ENCODE measurements at regions not wholly inside any gene's neighbourhood (a gene's known extent, or its start where the extent isn't known, plus 50 kb on each side); places are given as distances from the start of the nearest gene placed in this dataset.

DNA sequence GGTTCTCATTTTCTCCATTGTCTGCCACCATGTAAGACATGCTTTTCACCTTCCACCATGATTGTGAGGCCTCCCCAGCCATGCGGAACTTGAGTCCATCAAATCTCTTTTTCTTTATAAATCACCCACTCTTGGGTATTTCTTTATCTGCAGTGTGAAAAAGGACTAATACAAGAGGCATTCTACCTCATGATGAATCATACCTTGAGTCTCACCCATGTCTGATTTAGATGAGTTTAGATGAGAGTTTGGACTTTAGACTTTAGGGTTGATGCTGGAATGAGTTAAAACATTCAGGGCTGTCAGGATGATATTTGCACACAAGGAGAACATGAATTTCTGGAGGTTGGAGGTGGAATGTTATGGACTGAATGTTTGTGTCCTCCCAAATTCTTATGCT, 545.6 kb downstream of the C6orf118 start:
- intact Hi-C loops (cut with DNase I), result no loop called here
- Histone ChIP-seq H3K9me3 (no peaks in the 10 kb centered on the region), H3K27me3 (replicated peaks; ENCODE audit: insufficient read depth) (no peaks in the 10 kb centered on the region), H3K4me1 (replicated peaks) (no peaks in the 10 kb centered on the region), H3K36me3 (no peaks in the 10 kb centered on the region), H3K4me3 (no peak overlapping the region), H3K27ac (no peak overlapping the region)
- TF ChIP-seq POLR2A (IDR thresholded peaks at IDR 0.05), result no peak
- no peak for TF ChIP-seq POLR2AphosphoS5 (IDR thresholded peaks at IDR 0.05)
- TF ChIP-seq, protein P1, sequence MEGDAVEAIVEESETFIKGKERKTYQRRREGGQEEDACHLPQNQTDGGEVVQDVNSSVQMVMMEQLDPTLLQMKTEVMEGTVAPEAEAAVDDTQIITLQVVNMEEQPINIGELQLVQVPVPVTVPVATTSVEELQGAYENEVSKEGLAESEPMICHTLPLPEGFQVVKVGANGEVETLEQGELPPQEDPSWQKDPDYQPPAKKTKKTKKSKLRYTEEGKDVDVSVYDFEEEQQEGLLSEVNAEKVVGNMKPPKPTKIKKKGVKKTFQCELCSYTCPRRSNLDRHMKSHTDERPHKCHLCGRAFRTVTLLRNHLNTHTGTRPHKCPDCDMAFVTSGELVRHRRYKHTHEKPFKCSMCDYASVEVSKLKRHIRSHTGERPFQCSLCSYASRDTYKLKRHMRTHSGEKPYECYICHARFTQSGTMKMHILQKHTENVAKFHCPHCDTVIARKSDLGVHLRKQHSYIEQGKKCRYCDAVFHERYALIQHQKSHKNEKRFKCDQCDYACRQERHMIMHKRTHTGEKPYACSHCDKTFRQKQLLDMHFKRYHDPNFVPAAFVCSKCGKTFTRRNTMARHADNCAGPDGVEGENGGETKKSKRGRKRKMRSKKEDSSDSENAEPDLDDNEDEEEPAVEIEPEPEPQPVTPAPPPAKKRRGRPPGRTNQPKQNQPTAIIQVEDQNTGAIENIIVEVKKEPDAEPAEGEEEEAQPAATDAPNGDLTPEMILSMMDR (IDR thresholded peaks at IDR 0.05), result no peak
- WGBS, result 100% methylated on average over 1 of the region's 1 CpG
- DNase-seq (ENCODE audit: low spot score), result no peak

DNA sequence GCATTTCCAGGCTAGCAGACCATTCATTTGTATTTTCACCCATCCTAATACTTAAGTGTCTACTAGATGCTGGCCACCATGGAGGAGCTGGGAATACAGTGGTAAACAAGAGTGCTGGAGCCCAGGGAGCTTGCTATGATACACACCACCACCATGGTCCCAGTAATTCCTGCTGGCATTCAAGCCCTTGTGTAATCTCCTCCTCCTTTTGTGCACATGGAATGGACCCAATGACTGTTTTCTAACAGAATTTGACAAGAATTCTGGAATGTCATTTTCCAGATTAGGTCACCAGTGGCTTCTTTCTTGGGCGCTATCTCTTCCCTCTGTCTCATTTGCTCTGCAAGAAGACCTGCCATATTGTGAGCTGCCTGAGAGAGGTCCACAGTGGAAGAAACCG, 552.0 kb downstream of the C6orf118 start:
- Histone ChIP-seq H3K36me3 (no peaks in the 10 kb centered on the region), H3K27me3 (replicated peaks; ENCODE audit: insufficient read depth) (no peaks in the 10 kb centered on the region), H3K9me3 (no peaks in the 10 kb centered on the region), H3K27ac (no peak overlapping the region), H3K4me3 (no peak overlapping the region), H3K4me1 (replicated peaks) (no peaks in the 10 kb centered on the region)
- whole genome bisulfite sequencing, result 98% methylated on average over 2 of the region's 2 CpGs
- TF ChIP-seq, protein P1 (IDR thresholded peaks at IDR 0.05), result no peak
- TF ChIP-seq POLR2AphosphoS5 (IDR thresholded peaks at IDR 0.05), result no peak
- TF ChIP-seq POLR2A (IDR thresholded peaks at IDR 0.05), result no peak
- DNase-seq (ENCODE audit: low spot score), result no peak
- intact Hi-C loops (cut with DNase I), result no loop called here

DNA sequence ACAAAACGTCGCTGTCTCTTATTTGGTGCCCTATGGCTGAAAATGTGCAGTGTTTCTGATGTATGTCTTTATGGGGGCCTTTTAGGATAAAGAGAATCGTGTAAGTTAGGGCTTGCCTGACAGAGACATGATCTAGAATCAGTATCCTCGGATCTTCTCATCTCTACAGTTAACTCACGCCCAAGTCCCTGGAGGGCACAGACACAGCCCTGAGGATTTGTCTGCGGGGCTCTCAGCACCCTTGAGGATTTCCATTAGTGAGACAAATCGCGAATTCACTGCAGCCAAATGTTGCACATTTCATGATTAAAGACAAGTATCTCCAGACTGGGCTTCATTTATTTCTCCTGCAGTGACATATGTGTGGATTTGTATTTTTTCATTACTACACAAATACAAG, 552.7 kb downstream of the C6orf118 start:
- H3K4me3 ChIP-seq, result no peak overlapping the region
- no peaks in the 10 kb centered on the region for H3K36me3 ChIP-seq
- no peak for DNase-seq (ENCODE audit: low spot score)
- no peak overlapping the region for H3K27ac ChIP-seq
- intact Hi-C loops (cut with DNase I), result no loop called here
- TF ChIP-seq, protein P1 (IDR thresholded peaks at IDR 0.05), result no peak
- TF ChIP-seq POLR2A (IDR thresholded peaks at IDR 0.05) (no peak), POLR2AphosphoS5 (IDR thresholded peaks at IDR 0.05) (no peak)
- H3K27me3 ChIP-seq (replicated peaks; ENCODE audit: insufficient read depth), result no peaks in the 10 kb centered on the region
- no peaks in the 10 kb centered on the region for H3K4me1 ChIP-seq (replicated peaks)
- no peaks in the 10 kb centered on the region for H3K9me3 ChIP-seq
- WGBS, result 72% methylated on average over 8 of the region's 8 CpGs

DNA sequence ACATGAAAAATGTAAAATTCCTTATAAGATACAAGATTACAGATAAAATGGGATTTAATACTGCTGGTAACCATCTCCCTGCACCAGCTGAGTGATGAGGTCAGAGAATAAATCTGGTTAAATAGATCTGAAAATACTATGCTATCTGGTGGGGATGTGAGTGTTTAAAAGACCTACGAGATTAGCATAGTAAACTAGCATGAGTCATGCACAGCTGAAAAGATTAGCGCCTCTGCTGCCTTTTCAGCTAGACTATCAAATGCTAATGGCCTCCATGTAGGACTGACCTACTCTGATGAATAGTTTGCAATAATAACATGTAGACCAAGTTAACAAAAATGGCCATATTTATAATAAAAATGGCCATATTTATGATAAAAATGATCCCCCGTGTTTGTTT, 553.3 kb downstream of the C6orf118 start:
- WGBS, result 76% methylated on average over 3 of the region's 3 CpGs

DNA sequence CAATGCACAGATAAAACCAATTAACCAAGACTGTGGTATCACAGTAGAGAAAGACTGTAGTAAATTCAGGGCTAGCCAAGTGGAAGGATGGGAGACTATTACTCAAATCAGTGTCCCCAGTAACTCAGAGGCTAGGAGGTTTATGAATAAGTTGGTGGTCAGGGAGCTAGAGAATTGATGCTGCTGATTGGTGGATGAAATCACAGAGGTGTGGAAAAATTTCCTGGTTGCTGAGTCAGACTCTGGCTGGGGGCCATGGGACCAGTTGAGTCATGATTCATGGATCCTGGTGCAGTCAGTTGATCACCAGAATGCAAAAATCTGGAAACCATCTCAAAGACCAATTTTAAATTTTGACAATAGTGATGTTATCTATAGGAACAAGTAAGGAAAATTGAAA, 555.9 kb downstream of the C6orf118 start:
- TF ChIP-seq, protein P1 (IDR thresholded peaks at IDR 0.05), result no peak
- H3K4me3 ChIP-seq, result no peak overlapping the region
- H3K9me3 ChIP-seq, result no peaks in the 10 kb centered on the region
- intact Hi-C loops (cut with DNase I), result no loop called here
- H3K4me1 ChIP-seq (replicated peaks), result no peaks in the 10 kb centered on the region
- no peak for DNase-seq (ENCODE audit: low spot score)
- no peak overlapping the region for H3K27ac ChIP-seq
- H3K36me3 ChIP-seq, result no peaks in the 10 kb centered on the region
- no peaks in the 10 kb centered on the region for H3K27me3 ChIP-seq (replicated peaks; ENCODE audit: insufficient read depth)

More for the DNA sequence above, 553.3 kb downstream of the C6orf118 start:
- intact Hi-C loops (cut with DNase I), result no loop called here
- no peaks in the 10 kb centered on the region for H3K4me1 ChIP-seq (replicated peaks)
- TF ChIP-seq POLR2A (IDR thresholded peaks at IDR 0.05) (no peak), POLR2AphosphoS5 (IDR thresholded peaks at IDR 0.05) (no peak)
- TF ChIP-seq, protein P1 (IDR thresholded peaks at IDR 0.05), result no peak
- H3K4me3 ChIP-seq, result no peak overlapping the region
- no peak for DNase-seq (ENCODE audit: low spot score)
- no peaks in the 10 kb centered on the region for H3K36me3 ChIP-seq
- H3K9me3 ChIP-seq, result no peaks in the 10 kb centered on the region
- H3K27ac ChIP-seq, result no peak overlapping the region
- no peaks in the 10 kb centered on the region for H3K27me3 ChIP-seq (replicated peaks; ENCODE audit: insufficient read depth)
